Muscle of back (tissue), 3 donors: ENCODE measurements at regions not wholly inside any gene's neighbourhood (a gene's known extent, or its start where the extent isn't known, plus 50 kb on each side); places are given as distances from the start of the nearest gene placed in this dataset.
A peak's percentile ranks its signal among the peaks of the same experiment; 100 is the strongest.
"Not testable (repeated sequence)": the region's sequence is repeated elsewhere in the genome, so short reads cannot be mapped to it uniquely, and the experiment has no call there.

Source experiments
- DNase-seq, 3 donors: peaks; one replicate each; pipeline versions ENCODE4 v3.0.0 to v3.0.0-alpha.2; 2013

DNA sequence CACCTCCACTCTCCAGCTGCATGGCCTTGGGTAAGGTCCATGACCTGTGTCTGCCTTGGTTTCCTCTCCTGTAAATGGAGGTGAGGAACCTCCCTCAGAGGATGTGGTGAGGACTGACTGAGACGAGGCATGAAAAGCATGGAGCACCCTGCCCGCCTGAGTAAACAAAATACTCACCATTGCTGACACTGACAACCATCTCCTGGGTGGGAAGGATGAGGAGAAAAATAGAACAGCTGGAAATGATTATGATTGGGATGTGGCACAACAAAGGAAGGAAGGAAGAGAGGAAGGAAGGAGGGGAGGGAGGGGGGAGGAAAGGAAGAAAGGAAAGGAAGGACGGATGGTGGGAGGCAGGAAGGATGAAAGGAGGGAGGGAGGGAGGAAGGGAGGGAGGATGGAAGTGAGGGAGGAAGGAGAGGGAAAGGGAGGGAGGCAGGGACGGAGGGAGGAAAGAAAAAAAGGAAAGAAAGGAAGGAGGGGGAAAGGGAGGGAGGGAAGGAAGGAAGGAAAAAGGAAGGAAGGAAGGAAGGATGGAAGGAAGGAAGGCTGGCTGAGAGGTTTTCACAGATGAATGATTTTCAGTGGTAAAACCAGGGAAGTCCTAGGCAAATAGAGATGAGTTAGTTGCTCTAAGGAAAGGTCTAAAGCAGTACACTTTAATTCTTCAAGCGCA, 276.5 kb upstream of the XYLT1 start:
- DNase-seq: no peak

DNA sequence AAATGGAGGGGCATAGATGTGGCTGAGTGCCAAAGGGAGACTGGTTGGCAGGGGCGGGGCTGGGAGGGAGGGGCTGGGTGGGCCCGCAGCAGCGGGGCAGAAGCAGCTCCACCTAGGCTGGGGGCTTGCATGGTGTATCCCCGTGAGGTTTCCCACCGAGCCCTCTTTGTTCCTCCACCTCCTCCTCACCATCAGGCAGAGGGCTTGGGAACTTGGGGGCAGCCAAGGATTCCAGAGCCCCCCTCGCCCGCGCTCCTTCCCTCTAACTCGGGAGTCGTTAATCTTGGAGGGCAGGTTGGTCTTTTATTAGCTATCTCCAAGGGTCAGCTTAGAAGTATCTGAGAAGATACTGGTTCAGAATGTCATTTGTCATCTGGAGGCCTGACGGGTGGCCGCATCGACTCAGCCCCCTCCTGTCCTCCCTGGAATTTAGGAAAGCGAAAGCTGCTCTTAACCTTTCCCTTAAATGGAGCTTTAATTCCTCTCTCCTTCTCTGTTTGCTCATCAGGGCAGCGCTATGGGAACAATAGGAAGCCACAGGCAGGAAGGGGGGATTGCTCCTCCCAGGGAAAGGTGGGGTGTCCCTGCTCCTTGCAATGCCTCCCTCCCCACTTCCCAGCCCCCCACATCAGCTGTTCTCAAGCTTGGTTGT, 274.3 kb upstream of the XYLT1 start:
- no peak for DNase-seq

- no peak for DNase-seq
Observed at GRCh38 chr16:17743578-17743977, 272.8 kb upstream of the XYLT1 start.

- no peak for DNase-seq
Observed at GRCh38 chr16:17743158-17743557, 272.4 kb upstream of the XYLT1 start.

- DNase-seq: not testable (repeated sequence)
Observed at GRCh38 chr16:17735099-17735498, 264.3 kb upstream of the XYLT1 start.

- no peak for DNase-seq
Observed at GRCh38 chr16:17729820-17730219, 259.1 kb upstream of the XYLT1 start.

DNA sequence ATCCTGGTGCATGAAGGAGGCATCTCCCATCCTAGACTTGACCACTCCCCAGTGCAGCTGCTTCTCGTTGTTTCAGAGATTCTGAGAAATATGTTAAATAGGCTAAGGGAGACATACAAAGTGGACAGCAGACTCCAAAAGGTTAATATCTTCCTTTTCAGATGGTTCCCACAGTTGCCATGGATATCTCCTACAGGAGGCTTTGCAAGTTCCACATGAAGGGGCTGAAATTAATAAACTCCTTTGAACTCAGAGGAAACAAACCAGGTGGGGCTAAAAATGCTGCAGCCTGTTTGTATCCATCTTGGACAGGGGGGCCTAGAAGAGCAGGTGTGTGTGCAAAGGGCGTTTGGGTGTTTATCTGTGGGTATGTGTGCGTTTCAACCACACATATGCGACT, 257.4 kb upstream of the XYLT1 start:
- no peak for DNase-seq

GRCh38 chr16:17724242-17724898, 253.6 kb upstream of the XYLT1 start:
- peak in 1 of 3 donors; percentile 56 for DNase-seq

DNA sequence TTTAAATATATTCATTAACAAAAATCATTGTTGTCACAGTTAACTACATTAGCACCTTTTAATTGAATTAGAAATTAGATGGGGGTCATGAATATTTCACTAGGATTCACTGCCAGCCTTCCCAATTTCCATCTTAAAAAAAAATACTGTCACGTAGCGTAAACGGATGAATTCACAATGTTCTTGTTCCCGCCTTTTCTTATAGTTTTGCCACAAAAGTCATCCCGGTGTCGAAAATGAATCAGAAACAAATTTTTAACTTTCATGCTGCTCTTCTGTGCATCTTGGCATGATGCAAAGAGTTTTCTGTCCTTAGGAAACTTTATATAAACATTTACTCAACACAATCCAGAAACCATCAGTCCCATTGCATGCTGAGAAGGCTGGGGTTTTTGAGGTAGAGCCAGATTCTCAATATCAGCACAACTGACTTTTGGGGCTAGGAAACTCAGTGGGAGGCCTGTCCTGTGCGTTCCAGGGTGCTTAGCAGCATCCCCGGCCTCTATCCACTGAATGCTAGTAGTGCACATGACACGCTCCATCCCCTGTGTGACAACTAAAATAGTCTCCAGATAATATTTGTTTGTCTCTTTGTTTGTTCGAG, 252.9 kb upstream of the XYLT1 start:
- peak in 1 of 3 donors; percentile 31 for DNase-seq

DNA sequence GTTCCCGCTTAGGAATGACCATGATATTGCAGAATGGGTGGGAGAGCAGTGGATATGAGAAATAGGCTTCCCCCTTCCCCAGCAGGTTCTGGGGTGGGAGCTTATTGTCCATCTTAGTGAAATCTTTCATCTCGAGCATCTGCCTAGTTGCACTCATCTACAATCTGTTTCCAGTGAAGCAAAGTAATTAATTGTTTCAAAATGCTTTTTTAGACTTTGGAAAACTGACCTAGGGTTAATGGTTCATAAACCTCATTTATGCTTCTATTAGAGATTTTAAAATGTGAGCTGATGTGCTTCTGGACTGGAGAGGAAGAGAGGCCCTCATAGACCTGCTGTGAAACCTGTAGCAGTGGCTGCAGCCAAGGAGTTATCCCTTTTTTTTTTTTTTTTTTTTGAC, 247.7 kb upstream of the XYLT1 start:
- no peak for DNase-seq

DNA sequence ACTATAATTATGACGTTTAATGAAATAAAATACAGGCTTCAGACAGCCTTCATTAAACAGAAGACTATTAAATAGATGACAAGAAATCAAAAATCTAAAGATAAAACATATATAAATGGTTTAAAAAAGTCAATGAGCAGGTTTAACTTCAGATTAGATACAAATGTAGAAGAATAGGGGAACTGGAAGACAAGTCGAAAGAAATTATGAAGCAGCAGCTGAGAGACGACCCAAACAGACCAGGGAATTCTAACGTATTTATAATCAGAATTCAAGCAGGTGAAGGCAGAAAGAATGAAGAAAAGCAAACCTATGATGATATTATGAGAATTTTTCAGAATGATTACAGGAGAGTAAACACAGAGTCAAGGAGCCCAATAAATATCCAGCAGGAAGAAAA, 235.1 kb upstream of the XYLT1 start:
- DNase-seq: no peak

GRCh38 chr16:17696616-17697015, 225.9 kb upstream of the XYLT1 start:
- DNase-seq: no peak

GRCh38 chr16:17692484-17692883, 221.7 kb upstream of the XYLT1 start:
- DNase-seq: no peak

GRCh38 chr16:17691899-17692176, 221.1 kb upstream of the XYLT1 start:
- DNase-seq: peak in 2 of 3 donors; percentile 66 to 78

DNA sequence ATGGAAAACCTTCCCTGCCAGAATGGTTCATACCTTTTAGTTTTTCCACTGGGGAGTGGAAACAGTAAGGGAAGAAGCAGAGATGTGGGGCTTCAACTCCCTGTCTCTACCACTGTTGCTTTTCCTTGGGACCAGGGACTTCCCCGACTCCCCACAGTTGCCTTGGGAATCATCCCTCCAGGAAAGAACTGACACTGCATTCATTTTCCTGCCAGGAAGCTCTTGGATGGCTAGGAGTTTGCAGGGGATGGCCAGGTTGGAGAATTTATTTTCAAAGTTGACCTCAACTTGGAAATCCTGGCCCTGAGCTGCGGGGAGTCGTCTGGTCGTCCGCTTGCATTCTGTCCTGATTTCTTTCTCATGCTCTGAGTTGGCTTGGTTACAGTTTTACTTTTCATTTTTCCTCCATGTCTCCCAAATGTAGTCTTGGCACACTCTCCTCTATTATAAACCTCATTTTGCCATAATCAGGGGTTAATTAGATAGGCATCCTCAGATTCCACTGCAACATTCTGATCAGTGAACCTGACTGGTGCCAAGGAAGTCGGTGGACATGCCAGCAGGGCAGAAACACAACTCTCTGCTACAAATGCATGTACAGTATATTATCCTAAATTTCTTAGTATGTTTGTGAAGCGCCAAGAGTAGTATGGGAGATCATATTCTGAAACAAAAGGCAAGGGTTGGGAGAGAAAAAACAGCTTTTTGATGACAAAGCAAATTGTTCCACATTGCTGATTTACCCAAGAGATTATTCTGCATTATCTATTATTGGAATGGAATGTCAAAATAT, 220.5 kb upstream of the XYLT1 start:
- peak; percentile 16 to 80 (median 60) for DNase-seq

DNA sequence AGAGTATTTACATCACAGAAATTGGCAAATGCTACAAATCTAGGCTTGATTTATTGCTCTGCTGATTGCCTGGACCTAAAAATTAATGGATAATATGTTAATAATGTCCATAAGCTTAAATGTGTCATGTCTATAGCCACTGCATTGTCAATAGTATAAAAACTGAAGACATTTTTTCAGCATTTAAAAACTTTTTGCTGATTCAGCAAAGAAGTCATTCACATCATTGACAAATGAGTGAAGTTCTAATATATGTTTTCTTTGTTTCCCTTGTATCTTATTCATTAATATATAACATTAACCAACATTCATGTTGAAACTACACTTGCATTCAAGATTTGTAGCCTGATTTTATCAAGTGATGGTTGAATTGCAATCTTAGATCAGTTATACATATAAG, 214.7 kb upstream of the XYLT1 start:
- DNase-seq: no peak

- no peak for DNase-seq
Observed at GRCh38 chr16:17683281-17683680, 212.5 kb upstream of the XYLT1 start.

GRCh38 chr16:17676171-17676570, 205.4 kb upstream of the XYLT1 start:
- DNase-seq: no peak

DNA sequence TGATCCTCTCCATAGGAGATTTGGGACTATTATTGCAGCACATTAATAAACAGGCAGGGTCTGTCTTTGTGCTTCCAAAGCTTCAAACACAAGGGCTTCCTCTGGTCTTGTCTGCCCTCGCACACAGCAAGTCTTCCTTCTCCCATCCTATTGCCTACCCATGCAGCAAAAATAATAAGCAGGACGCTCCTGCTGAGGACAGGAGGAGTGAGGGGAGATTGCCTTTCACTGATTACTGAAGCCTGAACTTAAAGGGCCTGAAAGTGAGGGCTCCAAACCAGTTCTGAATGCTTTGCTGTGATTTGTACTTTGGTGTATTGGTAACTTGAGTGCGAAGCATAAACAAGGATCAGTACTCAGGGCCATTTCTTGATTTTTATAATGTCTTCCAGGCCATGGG, 197.6 kb upstream of the XYLT1 start:
- DNase-seq: no peak

DNA sequence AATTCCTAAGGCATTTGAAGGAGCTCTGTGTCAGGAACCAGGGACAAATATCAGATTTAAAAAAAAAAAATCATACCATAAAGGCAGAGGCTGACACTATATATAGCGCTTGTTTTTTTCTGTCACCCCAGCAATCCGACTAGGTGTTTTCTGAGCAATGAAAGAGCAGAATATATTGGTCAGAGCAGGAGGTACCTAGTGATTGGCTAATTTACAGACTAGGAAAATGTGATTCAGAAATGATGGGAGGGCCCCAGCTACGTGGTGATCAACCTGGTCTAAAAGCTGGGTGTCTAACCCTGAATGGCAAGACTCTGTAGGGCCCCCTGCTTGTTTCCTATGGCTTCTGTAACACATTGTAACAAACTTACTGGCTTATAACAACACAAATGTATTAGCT, 195.5 kb upstream of the XYLT1 start:
- no peak for DNase-seq

DNA sequence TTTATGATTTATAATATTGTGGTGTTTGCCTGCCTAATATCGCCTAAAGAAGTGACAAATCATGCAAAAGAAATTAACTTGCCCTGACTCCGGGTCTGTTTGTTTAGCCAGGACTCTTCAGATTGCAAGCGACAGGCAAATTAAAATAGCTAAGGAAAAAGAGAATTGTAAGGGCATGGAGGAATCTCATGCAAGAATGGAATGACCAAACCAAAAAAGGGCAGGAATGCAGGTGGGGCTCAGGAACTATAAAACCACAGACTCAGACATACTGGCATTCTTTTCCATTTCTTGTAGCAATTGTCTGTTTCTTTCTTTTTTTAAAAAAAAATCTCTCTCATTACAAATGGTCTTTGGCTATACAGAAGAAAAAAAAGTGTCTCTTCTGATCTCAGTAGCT, 188.1 kb upstream of the XYLT1 start:
- no peak for DNase-seq

DNA sequence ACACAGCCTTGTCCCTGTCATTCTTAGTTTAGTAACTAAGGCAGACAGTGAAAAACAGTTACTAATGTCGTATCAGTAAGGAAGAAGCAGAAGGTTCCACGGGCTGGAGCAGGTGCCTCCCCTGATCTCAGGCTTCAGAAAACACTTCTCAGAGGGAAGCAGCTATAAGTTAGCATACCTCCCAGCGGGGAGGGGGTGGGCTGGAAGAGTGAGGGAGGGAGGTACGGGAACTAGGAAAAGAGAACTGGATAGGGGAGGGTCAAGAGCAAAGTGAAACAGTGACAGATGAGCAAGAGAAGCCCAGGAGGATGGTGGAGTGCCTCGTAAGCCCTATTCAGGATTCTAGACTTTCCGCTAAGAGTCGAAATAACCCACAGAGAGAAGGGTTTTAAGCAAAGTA, 186.3 kb upstream of the XYLT1 start:
- DNase-seq: no peak
